Putamen (tissue), 1 donor: ENCODE measurements at regions not wholly inside any gene's neighbourhood (a gene's known extent, or its start where the extent isn't known, plus 50 kb on each side); places are given as distances from the start of the nearest gene placed in this dataset.
A peak's percentile ranks its signal among the peaks of the same experiment; 100 is the strongest.

Experiments used
- DNase-seq: peaks from one replicate; pipeline ENCODE4 v3.0.0-alpha.2; 2016; ENCODE audit warnings: low spot score

DNA sequence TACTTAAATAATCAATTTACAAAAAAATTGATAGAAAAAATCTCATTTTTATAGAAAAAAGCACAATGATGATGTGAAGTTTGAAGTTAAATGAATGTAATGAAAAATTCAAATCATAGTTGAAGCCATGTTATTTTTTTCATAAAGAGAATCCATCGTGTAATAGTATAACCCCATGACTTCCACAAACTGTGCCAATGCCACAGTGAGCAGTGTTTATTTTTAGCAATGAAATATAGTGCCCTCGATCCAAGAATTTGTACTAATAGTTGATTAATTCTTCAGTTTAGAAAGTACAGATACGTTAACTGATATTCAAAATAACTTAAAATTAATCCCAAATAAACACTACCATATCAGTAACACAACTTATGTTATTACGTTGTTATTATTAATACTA lies 225.9 kb downstream of the PTPRC start:
- no peak for DNase-seq

DNA sequence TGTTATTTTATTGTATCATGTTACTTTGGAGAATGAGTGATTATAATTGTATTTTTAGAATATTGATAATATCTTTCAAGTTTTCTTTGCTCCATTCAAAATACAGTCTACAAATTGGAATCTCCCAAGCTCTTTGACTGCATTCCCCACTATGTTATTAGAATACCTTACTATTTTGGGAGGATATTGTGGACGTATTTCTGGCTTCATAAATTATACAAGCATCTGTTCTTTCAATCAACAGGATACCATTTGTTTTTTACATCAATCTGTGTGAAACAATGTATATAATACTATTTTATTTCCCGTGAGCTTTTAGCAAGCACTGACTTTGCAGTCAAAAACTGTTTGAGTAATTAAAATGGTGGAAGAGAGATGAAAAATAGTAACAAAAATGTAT lies 226.5 kb downstream of the PTPRC start:
- DNase-seq: no peak

DNA sequence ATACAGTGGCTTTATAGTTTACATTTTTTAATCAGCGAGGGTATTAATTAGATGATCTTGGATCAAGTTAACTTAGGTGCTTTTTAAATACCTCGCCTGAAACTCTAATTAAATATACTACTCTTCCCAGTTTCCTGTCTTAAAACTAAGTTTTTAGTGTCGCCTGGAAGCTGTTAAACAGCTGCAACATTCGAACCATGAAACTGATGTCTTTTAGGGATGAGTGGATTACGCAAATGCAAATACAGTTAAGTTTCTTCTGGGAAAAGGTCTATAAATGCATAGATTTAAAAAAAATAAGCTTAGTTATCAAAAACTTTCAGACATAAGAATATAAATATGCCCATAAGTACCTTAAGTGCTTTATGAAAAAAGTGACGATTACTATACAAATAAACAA lies 228.3 kb downstream of the PTPRC start:
- DNase-seq: no peak

DNA sequence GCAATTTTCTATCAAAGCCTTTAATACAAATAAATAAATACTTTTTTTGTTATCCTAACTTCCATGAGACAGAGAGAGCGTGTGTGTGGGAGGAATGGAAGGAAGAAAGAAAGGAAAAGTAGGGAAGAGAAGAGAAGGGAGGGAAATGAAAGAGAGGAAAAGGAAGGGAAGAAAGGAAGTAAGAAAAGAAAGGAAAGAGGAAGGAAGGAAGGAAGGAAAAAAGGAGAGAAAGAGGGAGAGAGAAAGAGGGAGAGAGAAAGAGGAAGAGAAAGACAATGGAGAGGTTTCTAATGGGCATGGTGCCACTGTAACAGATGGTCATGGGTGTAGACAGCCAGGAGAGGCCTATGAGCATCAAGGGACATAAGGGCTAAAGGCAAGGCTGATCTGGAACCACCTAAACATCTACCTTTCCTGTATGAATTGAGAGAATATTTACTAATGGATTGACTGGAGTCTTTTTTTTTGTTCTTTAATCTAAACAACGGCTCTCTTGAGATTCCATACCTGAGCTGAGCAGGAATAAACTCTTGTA lies 234.9 kb downstream of the PTPRC start:
- no peak for DNase-seq

DNA sequence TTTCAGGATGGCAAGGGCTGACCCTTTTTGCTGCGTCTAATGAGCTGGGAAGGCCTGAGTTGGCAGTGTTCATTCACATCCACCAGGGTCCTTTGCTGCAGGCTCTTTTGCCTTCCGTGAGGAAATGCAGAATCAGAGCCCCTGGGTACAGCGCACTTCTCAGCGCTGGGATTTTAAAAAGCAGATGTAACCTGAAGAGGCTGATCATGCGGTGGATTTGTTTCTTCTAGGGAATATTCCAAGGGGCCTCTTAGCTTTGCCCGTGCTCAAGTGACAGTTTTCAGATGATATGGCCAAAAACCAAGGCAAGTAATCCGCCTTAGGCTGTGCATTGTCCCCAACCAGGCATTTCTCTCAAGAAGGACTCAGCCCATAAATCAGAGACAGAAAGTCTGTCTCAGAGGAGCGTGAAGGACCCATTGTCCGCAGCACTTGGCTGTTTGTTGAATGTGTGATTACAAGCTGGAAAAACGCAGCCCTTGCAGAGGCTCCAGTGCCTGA lies 237.6 kb downstream of the PTPRC start:
- peak; percentile 42 for DNase-seq

DNA sequence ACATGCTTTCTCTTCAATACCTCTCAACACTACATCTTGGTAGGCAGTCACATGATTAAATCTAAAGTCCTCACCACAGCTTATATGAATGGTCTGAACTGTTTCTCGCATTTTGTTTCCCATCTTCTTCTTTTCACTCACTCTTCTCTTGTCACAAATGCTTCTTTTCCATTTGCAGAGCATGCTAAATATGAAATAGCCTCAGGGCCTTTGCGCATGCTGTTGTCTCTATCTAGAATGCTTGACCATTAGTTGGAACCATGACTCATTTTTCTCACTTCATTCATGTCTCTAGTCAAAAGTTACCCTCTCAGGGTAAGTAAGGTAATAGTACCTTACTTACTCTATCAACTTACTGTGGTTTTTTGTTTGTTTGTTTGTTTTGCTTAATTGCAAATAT lies 239.7 kb downstream of the PTPRC start:
- no peak for DNase-seq

DNA sequence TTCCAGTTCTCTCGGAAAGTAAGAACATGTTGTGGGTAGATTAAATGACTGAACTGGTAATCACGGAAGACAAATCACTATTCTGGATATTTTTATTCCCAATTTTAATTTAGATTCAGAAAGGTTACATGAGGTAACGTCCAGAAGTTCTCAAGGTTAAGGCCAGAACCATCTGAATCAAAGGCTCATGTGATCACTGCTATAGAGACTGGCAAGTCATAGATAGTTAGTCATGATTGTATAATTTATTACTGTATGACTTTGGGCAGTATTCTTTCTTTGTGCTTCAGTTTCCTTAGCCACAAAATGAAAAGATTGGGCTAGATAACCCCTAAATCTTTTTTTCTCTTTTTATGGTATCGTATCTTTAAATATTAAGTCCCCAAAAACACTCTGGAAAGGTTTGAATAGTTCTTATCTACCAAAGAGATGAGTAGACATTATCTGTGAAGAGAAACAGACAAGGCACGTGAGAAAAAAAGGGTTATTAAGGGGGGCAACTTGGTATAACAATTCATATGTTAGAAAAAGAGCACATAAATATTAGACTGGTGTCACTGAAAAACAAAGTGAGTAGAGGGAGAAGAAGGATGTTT lies 241.0 kb downstream of the PTPRC start:
- no peak for DNase-seq

DNA sequence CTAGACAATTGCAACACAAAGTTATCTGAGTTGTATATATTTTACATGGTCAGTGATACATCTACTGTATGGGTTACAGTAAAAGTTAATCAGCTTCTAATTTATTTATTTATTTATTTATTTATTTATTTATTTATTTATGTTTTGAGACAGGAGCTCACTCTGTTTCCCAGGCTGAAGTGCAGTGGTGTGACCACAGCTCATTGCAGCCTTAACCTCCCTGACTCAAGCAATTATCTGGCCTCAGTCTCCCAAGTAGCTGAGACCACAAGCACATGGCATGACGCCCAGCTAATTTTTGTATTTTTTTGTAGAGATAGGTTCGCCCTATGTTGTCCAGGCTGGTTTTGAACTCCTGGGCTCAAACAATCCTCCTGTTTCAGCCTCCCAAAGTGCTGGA lies 241.6 kb downstream of the PTPRC start:
- DNase-seq: no peak

DNA sequence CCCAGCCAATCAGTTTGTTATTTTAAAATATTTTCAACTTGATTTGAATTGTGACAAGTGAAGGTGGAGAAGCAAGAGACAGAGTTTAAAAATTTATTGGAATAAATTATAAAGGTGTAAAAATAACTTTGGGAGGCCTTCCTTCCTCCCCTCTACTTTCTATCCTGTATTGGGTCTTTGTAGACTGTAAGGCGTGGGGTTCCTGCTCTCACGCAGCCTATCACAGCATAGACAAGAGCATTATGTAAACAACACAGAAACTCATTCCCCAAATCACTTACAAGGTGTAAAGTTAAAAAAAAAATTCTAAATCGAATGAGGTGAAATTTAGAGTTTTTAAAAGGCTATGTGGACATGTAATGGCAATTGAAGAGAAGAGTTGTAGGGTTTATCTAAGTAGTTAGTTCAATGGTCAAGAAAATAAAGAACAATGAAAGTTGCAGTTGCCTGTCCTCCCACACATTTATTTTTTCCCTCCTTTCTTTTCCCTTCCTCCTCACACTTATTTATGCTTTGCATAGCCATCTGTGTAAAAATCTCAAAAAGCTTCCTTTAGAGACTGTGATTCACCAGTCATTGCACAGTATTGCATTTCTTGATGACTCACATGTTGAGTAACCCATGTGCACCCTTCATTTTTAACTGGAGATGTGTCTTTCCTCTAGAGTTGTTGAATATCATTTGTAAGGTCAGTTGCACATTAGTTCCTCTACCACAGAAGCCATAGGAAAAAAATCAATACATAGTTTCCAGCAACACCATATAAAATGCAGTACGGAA lies 242.2 kb downstream of the PTPRC start:
- DNase-seq: no peak

DNA sequence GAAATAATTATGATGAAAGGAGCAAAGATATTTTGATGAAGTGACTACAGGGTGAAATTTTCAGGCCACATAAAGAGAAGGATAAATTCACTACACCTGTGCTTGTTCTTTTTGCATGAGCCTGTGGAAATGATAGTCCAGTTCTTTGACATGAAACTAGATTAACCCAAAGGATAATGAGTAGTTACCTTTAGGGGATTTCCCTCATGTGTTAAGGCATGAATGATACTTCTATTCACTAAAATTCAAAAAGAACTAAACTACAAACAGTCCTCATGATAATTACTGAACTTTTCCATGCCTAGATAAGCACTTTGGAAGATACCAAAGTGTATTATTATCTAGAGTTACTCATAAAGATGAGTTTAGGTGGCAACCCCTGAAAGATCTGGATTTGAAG lies 244.3 kb downstream of the PTPRC start:
- DNase-seq: no peak

DNA sequence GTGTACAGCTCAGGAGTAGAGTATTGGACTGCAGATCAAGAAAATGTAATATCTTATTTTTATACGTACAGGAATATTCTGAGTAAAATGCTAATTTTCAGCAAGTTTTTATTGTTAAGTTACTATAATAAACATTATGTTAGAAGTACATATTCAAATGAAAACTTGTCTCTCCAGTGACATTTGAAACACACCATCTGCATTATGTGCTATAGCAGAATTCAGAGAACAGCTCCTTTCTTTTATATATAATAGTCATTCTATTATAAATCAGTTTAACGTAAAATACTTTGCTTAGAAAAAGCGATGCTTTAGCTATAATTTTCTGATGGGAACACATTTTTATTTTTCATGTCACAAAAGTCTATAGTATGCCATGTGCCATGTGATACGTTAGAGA lies 249.0 kb downstream of the PTPRC start:
- DNase-seq: no peak

DNA sequence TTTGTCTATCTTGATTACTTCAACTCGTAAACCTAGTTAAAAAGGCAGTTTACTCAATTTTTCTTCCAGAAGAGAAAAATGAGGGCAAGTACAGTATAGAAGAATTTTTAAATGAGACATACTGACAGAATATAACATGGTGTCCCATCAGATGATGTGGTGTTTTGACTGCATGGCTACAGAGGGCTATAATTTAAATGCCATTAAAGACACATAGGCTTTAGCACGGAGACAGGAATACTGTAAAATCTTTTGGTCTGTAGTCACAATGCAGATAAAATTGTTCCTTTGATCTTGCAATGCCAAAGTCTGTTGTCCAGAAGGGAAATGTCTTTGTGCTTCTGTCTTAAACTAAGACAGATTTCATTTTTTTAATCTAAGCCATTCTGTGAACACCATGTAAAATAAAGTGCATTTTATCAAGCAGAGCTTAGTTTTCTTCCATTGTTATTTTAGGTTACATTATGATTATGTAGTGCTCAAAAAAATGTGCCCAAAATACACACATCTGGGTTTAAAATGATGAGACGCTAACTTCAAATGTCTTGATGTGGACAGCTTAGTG lies 249.6 kb downstream of the PTPRC start:
- DNase-seq: no peak

DNA sequence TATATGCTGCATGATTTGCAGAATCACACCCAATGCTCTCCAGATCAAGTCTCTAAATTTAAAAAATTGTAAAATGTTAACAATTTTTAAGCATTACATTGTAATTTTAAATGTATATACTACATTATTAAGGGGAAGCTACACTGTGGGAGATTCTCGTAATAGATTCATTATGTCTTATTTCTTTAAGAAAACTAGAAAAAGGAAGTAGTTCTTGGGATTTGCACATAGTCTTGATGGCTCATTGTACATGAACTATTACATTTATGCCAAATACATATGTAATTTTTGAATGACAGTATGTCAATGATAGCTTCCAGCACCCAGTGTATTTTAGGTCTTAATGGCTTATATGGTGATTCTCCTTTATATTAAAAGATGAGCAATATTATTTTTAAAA lies 250.3 kb downstream of the PTPRC start:
- DNase-seq: no peak

DNA sequence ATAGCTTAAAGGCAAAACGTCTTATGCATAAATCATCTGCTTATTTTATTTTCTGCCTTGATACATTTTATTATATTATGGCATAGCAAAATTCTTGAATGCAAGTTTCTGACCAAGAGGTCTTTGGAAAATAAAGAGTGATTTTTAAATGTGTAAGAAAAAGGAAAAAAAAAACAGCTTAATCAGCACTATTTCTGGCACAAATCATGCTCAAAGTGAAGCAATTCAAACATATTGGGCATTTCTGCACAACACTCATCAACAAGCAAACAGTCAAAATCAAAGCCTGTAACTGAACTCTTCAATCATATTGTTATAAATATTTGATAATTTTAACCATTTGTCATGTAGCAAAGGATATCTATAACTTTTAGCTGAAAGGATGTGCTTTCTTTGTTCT lies 250.9 kb downstream of the PTPRC start:
- DNase-seq: no peak

DNA sequence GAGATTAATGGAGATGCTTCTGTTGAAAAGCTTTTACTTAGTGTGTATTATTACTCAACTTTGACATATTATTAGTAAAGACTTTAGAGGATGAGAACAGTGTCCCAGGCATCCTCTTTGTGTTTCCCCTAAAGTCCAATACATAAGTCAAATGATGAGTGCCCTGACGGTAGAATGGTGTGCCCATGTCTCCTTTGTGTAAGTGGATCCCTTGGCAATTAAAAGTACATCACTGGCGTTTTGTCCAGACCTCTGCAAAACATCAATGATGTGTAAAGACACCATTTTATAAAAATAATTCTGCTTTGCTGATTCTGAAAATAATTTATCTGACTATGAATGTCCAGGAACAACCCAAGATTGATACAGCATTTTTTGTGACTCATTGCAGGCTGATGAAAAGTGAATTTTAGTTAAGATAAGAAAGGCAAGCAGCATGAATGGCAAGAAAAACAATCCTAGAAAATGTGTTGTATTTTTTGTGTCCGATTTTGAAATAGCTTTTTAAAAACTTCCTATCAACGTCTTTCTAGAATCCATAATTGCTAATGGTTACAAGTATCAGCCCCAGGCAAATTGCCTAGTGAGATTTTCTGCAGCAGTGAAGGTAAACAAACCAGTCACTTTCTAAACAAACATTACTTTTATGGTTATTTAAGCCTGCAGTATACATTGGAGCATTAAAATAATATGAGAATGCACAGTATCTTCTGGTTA lies 251.5 kb downstream of the PTPRC start:
- no peak for DNase-seq

DNA sequence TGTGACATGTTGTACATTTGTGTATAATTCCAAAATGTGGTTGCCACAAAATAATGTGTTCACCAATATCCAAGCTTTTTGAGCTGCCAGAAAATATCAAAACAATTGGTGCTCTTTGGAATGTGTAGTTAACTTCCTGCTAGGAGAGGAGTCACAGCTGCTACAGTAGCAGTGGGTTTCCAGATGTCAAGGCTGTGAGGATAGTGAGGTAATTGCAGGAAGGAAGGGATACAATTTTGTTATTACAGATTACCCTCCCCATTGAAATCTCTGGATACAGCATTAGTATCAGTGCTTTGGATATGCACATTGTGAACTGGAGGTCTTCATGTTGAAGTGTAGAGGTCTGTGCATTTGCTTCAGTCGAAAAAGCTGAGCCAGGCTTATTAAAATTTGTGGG lies 253.2 kb downstream of the PTPRC start:
- DNase-seq: no peak

DNA sequence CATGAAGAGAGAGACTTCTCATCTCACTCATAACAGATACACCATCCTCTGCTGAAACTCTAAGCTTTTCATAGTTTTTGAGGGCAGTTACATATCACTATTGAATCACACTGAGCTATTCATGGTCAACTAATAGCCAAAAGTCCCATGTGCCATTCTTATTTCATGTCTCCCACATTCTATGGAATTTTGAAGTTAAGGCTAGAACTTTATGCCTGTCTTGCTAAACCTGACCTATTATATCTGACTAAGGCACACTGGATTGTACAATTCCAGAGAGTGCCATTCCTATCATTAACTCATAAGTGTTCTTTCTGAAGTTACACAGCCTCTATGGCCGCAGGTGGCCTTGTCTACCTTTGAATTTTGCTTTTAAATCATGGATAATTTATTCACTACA lies 254.3 kb downstream of the PTPRC start:
- DNase-seq: no peak

DNA sequence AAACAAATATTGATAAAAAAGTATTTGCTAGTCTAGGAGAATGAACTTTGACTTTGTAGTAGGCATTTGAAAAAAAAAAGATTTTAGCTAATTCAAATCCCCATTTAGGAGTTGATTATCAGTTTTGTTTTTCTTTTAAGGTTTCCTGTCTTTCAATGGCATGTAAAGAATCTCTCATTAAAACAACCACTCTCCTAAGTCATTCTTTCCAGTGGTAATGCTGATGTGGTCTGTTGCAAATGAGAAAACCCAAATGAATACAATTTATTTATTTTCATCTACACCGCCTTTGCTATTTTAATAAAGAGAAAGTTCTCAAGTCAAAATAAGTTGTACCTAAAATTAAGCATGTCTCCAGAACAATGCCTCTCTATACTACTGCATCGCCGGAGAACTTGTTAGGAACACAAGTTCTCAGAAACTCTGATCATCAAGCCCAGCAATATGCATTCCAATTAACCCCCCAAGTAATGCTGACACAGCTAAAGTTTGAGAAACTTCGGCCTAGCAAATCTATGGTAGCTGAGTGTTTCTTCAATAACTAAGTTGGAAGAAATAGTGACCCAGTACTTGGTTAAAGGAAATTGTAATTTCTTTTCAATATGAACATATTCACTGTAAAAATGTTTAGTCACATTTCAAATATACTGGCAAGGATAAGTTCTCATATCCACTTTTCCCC lies 255.1 kb downstream of the PTPRC start:
- no peak for DNase-seq

DNA sequence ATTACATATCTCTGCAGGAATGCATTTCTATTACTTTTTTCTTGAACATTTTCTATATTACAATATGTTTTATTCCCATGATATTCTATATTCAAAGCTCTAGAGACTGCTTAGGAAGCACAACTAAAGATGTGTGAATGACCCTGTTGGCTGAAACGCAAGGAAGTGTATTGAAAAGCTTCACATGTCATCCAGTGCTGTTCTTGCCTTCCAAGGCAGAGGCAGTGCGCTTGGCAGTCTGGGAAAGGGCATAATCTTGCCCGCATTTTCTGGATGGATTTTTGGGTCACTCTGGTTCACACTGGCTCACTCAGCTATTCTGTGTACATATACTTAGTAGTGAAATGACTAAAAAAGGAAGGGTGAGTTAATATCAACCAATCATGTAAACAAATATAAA lies 262.4 kb downstream of the PTPRC start:
- no peak for DNase-seq

DNA sequence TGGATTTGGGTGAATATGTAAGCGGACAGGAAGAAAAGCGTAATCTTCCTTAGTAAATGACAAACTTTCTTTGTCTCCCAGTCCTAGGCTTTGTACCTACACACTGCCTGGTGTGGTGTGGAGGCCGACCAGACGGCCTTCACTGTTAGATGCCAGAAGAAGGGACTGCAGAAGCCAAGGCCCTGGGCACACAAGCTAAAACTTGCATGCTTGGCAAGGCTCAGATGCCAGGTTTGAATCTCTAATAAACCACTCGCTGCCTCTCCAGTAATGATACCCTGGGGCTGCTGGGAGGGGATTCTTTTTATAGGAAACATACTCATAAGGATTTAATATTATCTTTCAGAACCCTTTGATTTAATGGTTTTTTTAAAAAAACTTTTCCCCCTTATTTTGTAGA lies 263.8 kb downstream of the PTPRC start:
- DNase-seq: no peak

DNA sequence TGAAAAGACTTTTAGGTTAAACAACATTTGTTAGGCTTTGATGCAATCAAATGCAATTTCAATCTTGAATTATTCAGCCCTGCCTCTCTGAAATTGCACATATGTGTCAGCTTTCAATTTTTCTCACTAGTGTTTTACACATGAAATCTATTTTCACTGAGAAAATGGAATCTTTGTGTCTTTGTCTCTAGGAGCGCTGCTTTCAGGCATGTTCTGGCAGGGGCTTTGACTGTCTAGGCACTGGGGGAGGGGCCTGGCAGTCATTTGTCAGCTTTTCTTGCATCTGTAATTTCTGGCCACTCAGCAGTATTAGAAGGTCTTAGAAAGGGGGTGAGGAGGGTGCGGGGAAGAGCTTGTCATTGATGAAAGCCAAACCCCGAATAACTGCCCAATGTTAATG lies 264.4 kb downstream of the PTPRC start:
- peak; percentile 81 for DNase-seq

DNA sequence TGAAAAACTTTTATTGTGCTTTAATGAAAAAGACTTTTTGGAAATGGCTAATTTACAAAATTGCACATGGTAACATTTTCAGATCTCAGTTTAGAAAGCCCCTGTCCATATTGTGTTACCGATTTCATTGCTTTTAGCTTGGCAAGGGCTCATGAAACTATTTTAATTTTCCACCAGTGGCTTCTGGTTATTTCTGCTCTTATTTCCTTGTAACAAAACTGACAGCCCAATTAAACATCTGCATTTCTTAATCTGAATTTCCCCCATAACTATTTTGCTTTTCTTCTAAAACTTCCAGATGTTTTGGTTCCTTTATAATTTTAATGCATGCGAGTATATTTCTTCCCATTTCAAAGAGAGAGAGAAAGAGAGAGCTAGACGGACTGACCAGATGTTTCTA lies 264.8 kb downstream of the PTPRC start:
- no peak for DNase-seq
